SK-N-SH treated with all-trans-retinoic acid at 6 μM for 48 hours (cell line): ENCODE measurements at regions not wholly inside any gene's neighbourhood (a gene's known extent, or its start where the extent isn't known, plus 50 kb on each side); places are given as distances from the start of the nearest gene placed in this dataset.

Experiments
- ATAC-seq: fragments of 200-7000 bp; cut with Tn5 transposase; 3 replicates; pipeline ENCODE4 v1.9.1; 2020; ENCODE audit warnings: mild to moderate bottlenecking, moderate library complexity
- ARNTL ChIP-seq: fragments of 450-650 bp; formaldehyde crosslinking; IDR thresholded peaks from 2 replicates; pipeline ENCODE4 v1.5.0; 2020; ENCODE audit warnings: low read depth, mild to moderate bottlenecking, moderate library complexity, borderline replicate concordance
- BACH2 ChIP-seq: fragments of 250-450 bp; sonication (Bioruptor Pico); IDR thresholded peaks from 2 replicates; pipeline ENCODE4 v1.9.0; 2021; ENCODE audit warnings: mild to moderate bottlenecking, borderline replicate concordance
- CREB5 ChIP-seq: fragments of 250-450 bp; sonication (Bioruptor Pico); IDR thresholded peaks from 2 replicates; pipeline ENCODE4 v1.5.1; 2020; ENCODE audit warnings: low read depth, mild to moderate bottlenecking, moderate library complexity
- CSDC2 ChIP-seq: fragments of 250-450 bp; sonication (Bioruptor Pico); IDR thresholded peaks from 2 replicates; pipeline ENCODE4 v1.5.0; 2020; ENCODE audit warnings: mild to moderate bottlenecking, moderate library complexity
- ESRRG ChIP-seq: fragments of 250-450 bp; sonication (Bioruptor Pico); IDR thresholded peaks from 2 replicates; pipeline ENCODE4 v1.6.1; 2021; ENCODE audit warnings: mild to moderate bottlenecking
- GLIS3 ChIP-seq: fragments of 250-450 bp; sonication (Bioruptor Pico); IDR thresholded peaks from 2 replicates; pipeline ENCODE4 v1.5.0; 2020; ENCODE audit warnings: mild to moderate bottlenecking, moderate library complexity
- ISL1 ChIP-seq: fragments of 250-450 bp; sonication (Bioruptor Pico); IDR thresholded peaks from 2 replicates; pipeline ENCODE4 v2.1.2; 2022; ENCODE audit warnings: mild to moderate bottlenecking, moderate library complexity
- OSR1 ChIP-seq: fragments of 250-450 bp; sonication (Bioruptor Pico); IDR thresholded peaks from 2 replicates; pipeline ENCODE4 v1.8.0; 2022; ENCODE audit warnings: moderate library complexity, mild to moderate bottlenecking, inconsistent platforms
- POU6F1 ChIP-seq: fragments of 250-450 bp; sonication (Bioruptor Pico); IDR thresholded peaks from 2 replicates; pipeline ENCODE4 v1.8.0; 2021; ENCODE audit warnings: low read depth, mild to moderate bottlenecking, moderate library complexity, borderline replicate concordance
- PPARA ChIP-seq: fragments of 250-450 bp; sonication (Bioruptor Pico); IDR thresholded peaks from 2 replicates; pipeline ENCODE4 v1.5.0; 2020; ENCODE audit warnings: mild to moderate bottlenecking, borderline replicate concordance
- RARB ChIP-seq: fragments of 250-450 bp; sonication (Bioruptor Pico); IDR thresholded peaks from 2 replicates; pipeline ENCODE4 v1.8.0; 2021; ENCODE audit warnings: mild to moderate bottlenecking, moderate library complexity
- SNAI2 ChIP-seq: fragments of 250-450 bp; sonication (Bioruptor Pico); IDR thresholded peaks from 2 replicates; pipeline ENCODE4 v1.5.0; 2020; ENCODE audit warnings: mild to moderate bottlenecking, moderate library complexity
- TOX ChIP-seq: fragments of 250-450 bp; sonication (Bioruptor Pico); IDR thresholded peaks from 2 replicates; pipeline ENCODE4 v1.8.0; 2021; ENCODE audit warnings: mild to moderate bottlenecking, moderate library complexity, borderline replicate concordance
- ZC3H10 ChIP-seq: fragments of 250-450 bp; sonication (Bioruptor Pico); IDR thresholded peaks from 2 replicates; pipeline ENCODE4 v1.5.1; 2021; ENCODE audit warnings: mild to moderate bottlenecking, moderate library complexity
- ZFP3 ChIP-seq: fragments of 250-450 bp; sonication (Bioruptor Pico); IDR thresholded peaks from 2 replicates; pipeline ENCODE4 v1.5.0; 2020; ENCODE audit warnings: mild to moderate bottlenecking, moderate library complexity
- ZFP30 ChIP-seq: fragments of 450-650 bp; formaldehyde crosslinking; IDR thresholded peaks from 2 replicates; pipeline ENCODE4 v1.5.0; 2022; ENCODE audit warnings: mild to moderate bottlenecking, moderate library complexity
- ZNF565 ChIP-seq: fragments of 450-650 bp; formaldehyde crosslinking; conservative IDR thresholded peaks from 2 replicates; pipeline ENCODE4 v1.5.0; 2020; ENCODE audit warnings: low read depth, mild to moderate bottlenecking, moderate library complexity
- ZNF70 ChIP-seq: fragments of 450-650 bp; formaldehyde crosslinking; IDR thresholded peaks from 2 replicates; pipeline ENCODE4 v1.5.0; 2020; ENCODE audit warnings: mild to moderate bottlenecking, moderate library complexity
- TF ChIP-seq, protein P1 (sequence below): fragments of 250-450 bp; sonication (Bioruptor Pico); IDR thresholded peaks from 2 replicates; pipeline ENCODE4 v1.8.0; 2020; ENCODE audit warnings: mild to moderate bottlenecking, moderate library complexity, borderline replicate concordance
- TF ChIP-seq, protein P2 (sequence below): fragments of 250-450 bp; sonication (Bioruptor Pico); IDR thresholded peaks from 2 replicates; pipeline ENCODE4 v1.5.0; 2020; ENCODE audit warnings: mild to moderate bottlenecking, moderate library complexity

DNA sequence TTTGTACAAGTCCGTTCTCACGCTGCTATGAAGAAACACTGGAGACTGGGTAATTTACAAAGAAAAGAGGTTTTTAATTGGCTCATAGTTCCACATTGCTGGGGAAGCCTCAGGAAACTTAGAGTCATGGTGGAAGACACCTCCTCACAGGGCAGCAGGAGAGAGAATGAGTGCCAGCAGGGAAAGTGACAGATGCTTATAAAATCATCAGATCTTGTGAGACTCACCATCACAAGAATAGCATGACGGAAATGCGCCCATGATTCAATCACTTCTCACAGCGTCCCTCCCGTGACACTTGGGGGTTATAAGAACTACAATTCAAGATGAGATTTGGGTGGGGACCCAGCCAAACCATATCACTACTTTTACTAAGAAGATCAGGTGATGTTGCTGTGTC, 285.8 kb downstream of the TMX3 start:
- TF ChIP-seq ZFP3 (CRISPR knock-in tag): no peak
- no peak for TF ChIP-seq CREB5 (CRISPR knock-in tag)
- no peak for TF ChIP-seq SNAI2 (CRISPR knock-in tag)
- TF ChIP-seq POU6F1 (CRISPR knock-in tag): no peak
- TF ChIP-seq OSR1 (CRISPR knock-in tag): no peak
- TF ChIP-seq, protein P1, sequence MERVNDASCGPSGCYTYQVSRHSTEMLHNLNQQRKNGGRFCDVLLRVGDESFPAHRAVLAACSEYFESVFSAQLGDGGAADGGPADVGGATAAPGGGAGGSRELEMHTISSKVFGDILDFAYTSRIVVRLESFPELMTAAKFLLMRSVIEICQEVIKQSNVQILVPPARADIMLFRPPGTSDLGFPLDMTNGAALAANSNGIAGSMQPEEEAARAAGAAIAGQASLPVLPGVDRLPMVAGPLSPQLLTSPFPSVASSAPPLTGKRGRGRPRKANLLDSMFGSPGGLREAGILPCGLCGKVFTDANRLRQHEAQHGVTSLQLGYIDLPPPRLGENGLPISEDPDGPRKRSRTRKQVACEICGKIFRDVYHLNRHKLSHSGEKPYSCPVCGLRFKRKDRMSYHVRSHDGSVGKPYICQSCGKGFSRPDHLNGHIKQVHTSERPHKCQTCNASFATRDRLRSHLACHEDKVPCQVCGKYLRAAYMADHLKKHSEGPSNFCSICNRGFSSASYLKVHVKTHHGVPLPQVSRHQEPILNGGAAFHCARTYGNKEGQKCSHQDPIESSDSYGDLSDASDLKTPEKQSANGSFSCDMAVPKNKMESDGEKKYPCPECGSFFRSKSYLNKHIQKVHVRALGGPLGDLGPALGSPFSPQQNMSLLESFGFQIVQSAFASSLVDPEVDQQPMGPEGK (CRISPR knock-in tag): no peak
- no peak for TF ChIP-seq ZFP30 (CRISPR knock-in tag)
- no peak for TF ChIP-seq ARNTL (CRISPR knock-in tag)
- TF ChIP-seq RARB: no peak
- TF ChIP-seq ZC3H10: no peak
- no peak for TF ChIP-seq ISL1
- TF ChIP-seq PPARA (CRISPR knock-in tag): no peak
- TF ChIP-seq, protein P2, sequence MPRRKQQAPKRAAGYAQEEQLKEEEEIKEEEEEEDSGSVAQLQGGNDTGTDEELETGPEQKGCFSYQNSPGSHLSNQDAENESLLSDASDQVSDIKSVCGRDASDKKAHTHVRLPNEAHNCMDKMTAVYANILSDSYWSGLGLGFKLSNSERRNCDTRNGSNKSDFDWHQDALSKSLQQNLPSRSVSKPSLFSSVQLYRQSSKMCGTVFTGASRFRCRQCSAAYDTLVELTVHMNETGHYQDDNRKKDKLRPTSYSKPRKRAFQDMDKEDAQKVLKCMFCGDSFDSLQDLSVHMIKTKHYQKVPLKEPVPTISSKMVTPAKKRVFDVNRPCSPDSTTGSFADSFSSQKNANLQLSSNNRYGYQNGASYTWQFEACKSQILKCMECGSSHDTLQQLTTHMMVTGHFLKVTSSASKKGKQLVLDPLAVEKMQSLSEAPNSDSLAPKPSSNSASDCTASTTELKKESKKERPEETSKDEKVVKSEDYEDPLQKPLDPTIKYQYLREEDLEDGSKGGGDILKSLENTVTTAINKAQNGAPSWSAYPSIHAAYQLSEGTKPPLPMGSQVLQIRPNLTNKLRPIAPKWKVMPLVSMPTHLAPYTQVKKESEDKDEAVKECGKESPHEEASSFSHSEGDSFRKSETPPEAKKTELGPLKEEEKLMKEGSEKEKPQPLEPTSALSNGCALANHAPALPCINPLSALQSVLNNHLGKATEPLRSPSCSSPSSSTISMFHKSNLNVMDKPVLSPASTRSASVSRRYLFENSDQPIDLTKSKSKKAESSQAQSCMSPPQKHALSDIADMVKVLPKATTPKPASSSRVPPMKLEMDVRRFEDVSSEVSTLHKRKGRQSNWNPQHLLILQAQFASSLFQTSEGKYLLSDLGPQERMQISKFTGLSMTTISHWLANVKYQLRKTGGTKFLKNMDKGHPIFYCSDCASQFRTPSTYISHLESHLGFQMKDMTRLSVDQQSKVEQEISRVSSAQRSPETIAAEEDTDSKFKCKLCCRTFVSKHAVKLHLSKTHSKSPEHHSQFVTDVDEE: no peak
- no peak for TF ChIP-seq ESRRG
- TF ChIP-seq BACH2 (CRISPR knock-in tag): no peak
- TF ChIP-seq GLIS3 (CRISPR knock-in tag): no peak
- no peak for TF ChIP-seq CSDC2 (CRISPR knock-in tag)
- no peak for ATAC-seq

- no peak for TF ChIP-seq ESRRG
- no peak for TF ChIP-seq ZNF565 (CRISPR knock-in tag)
- TF ChIP-seq, protein P2: no peak
- TF ChIP-seq ZNF70 (CRISPR knock-in tag): no peak
- no peak for TF ChIP-seq CSDC2 (CRISPR knock-in tag)
- no peak for TF ChIP-seq TOX (CRISPR knock-in tag)
- TF ChIP-seq RARB: no peak
- no peak for ATAC-seq
These were observed 286.2 kb downstream of the TMX3 start for GRCh38 chr18:68428661-68429060.

DNA sequence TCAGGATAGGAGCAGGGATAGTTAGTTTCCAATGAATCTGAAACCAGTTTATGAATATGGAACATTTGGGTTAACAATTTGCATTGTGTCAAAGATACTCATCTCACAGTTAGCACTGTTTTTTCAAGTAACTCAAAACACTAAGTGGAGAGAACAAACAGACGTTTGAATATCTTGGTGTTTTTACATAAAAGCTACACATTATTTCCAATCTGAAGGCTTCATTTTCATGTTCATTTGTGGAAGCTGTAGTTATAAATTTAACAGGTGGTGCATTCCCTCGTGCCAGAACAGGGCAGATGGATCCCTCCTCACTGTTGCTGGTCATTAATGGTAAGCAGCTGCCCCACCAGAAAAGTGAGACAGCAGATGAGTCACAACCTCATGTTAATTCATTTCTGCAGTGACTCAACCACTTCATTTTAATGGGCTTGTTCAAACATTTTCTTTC, 286.9 kb downstream of the TMX3 start:
- ATAC-seq: peak; percentile 93

More for the DNA sequence above, 286.9 kb downstream of the TMX3 start:
- TF ChIP-seq ISL1 (peak; percentile 37; the same call in 1 of the 2 replicates), RARB (no peak)
- TF ChIP-seq, all 23 proteins: peak for 1
